ENCODE measurements at regions not wholly inside any gene's neighbourhood (a gene's known extent, or its start where the extent isn't known, plus 50 kb on each side); places are given as distances from the start of the nearest gene placed in this dataset.

- intact Hi-C loops (cut with DNase I; ENCODE audit: low total_unique reads), result no loop called here
- peaks cover 0 to 4% (median 0%) of the 10 kb centered on the region in 4 donors for H3K36me3 ChIP-seq
- H3K27me3 ChIP-seq, result no peaks in the 10 kb centered on the region
- H3K27ac ChIP-seq, result no peak overlapping the region
- H3K9me3 ChIP-seq, result peaks cover 0 to 12% (median 0%) of the 10 kb centered on the region in 4 donors
- H3K4me3 ChIP-seq, result no peak overlapping the region
- WGBS, 5 donors, result 95 to 100% (median 97%) methylated on average over 1 of the region's 1 CpG
- DNase-seq, result no peak
- TF ChIP-seq POLR2AphosphoS5 (IDR thresholded peaks at IDR 0.05) (no peak), CTCF (IDR thresholded peaks at IDR 0.05) (no peak), EP300 (IDR thresholded peaks at IDR 0.05) (no peak), POLR2A (IDR thresholded peaks at IDR 0.05) (no peak)
- no peaks in the 10 kb centered on the region for H3K4me1 ChIP-seq
Measured at GRCh38 chr13:50098693-50099092, 83.4 kb downstream of the KCNRG start.

- Histone ChIP-seq H3K9me3 (peaks cover 0 to 12% (median 0%) of the 10 kb centered on the region in 4 donors), H3K27ac (no peak overlapping the region), H3K4me3 (no peak overlapping the region), H3K36me3 (peaks cover 0 to 4% (median 0%) of the 10 kb centered on the region in 4 donors), H3K27me3 (no peaks in the 10 kb centered on the region), H3K4me1 (no peaks in the 10 kb centered on the region)
- intact Hi-C loops (cut with DNase I; ENCODE audit: low total_unique reads), result no loop called here
- no peak for TF ChIP-seq EP300 (IDR thresholded peaks at IDR 0.05)
- TF ChIP-seq POLR2A (IDR thresholded peaks at IDR 0.05), result no peak
- TF ChIP-seq POLR2AphosphoS5 (IDR thresholded peaks at IDR 0.05), result no peak
- TF ChIP-seq CTCF (IDR thresholded peaks at IDR 0.05), result no peak
- DNase-seq, result no peak
Measured at GRCh38 chr13:50099473-50099872, 84.2 kb downstream of the KCNRG start.

- DNase-seq, result no peak
- Histone ChIP-seq H3K27ac (no peak overlapping the region), H3K27me3 (no peaks in the 10 kb centered on the region), H3K4me1 (peaks cover 0 to 7% (median 0%) of the 10 kb centered on the region in 4 donors), H3K4me3 (no peak overlapping the region), H3K9me3 (peaks cover 0 to 12% (median 0%) of the 10 kb centered on the region in 4 donors), H3K36me3 (peaks cover 0 to 4% (median 0%) of the 10 kb centered on the region in 4 donors)
- TF ChIP-seq POLR2AphosphoS5 (IDR thresholded peaks at IDR 0.05) (no peak), CTCF (IDR thresholded peaks at IDR 0.05) (no peak), EP300 (IDR thresholded peaks at IDR 0.05) (no peak), POLR2A (IDR thresholded peaks at IDR 0.05) (no peak)
- intact Hi-C loops (cut with DNase I; ENCODE audit: low total_unique reads), result no loop called here
Measured at GRCh38 chr13:50101590-50101989, 86.3 kb downstream of the KCNRG start.

- no peak overlapping the region for H3K4me3 ChIP-seq
- DNase-seq, result peak in 1 of 2 donors; percentile 16
- no peaks in the 10 kb centered on the region for H3K36me3 ChIP-seq
- no peak overlapping the region for H3K27ac ChIP-seq
- H3K9me3 ChIP-seq, result no peaks in the 10 kb centered on the region
- H3K4me1 ChIP-seq, result peaks cover 0 to 16% (median 0%) of the 10 kb centered on the region in 4 donors
- no peaks in the 10 kb centered on the region for H3K27me3 ChIP-seq
- 46 to 76% (median 66%) methylated on average over 1 of the region's 1 CpG for WGBS, 5 donors
- intact Hi-C loops (cut with DNase I; ENCODE audit: low total_unique reads), result no loop called here
- no peak for TF ChIP-seq POLR2AphosphoS5 (IDR thresholded peaks at IDR 0.05)
- TF ChIP-seq POLR2A (IDR thresholded peaks at IDR 0.05), result no peak
- TF ChIP-seq CTCF (IDR thresholded peaks at IDR 0.05), result no peak
- TF ChIP-seq EP300 (IDR thresholded peaks at IDR 0.05), result no peak
Measured at GRCh38 chr13:50104493-50104892, 89.2 kb downstream of the KCNRG start.
